HCT116 (cell line): ENCODE measurements at regions not wholly inside any gene's neighbourhood (a gene's known extent, or its start where the extent isn't known, plus 50 kb on each side); places are given as distances from the start of the nearest gene placed in this dataset.

Experiments used
- ATAC-seq: fragments of 200-7000 bp; cut with Tn5 transposase; 2 replicates; pipeline ENCODE4 v1.9.1; 2020; ENCODE audit warnings: mild to moderate bottlenecking, moderate library complexity
- BruUV-seq: library from RNA; stranded (reverse); fragments of 400-500 nt; replicated peaks from 2 replicates; lab custom pipeline; 2021; lab: Mats Ljungman, UMichigan
- CTCF ChIA-PET: fragments of 300-600 bp; sonication (Branson Sonifier 250); formaldehyde crosslinking; loops from one replicate; lab custom pipeline; 2021; ENCODE audit warnings: antibody characterized with exemption; lab: Charles Lee
- POLR2A ChIA-PET: fragments of 300-600, 350-600 bp; sonication (Branson Sonifier 250); formaldehyde crosslinking; loops from one replicate; lab custom pipeline; 2021; ENCODE audit warnings: antibody characterized with exemption; lab: Charles Lee
- RAD21 ChIA-PET, 2 experiments: fragments of 300-600 bp; sonication (Branson Sonifier 250); formaldehyde crosslinking; loops; one replicate each; lab custom pipeline; 2023; ENCODE audit warnings: low total read pairs in 2 of 2; ENCODE audit not compliant: uncharacterized antibody in 2 of 2, unreplicated experiment in 2 of 2, low non-redundant PET in 1 of 2; lab: Charles Lee
- DNase-seq: peaks from one replicate; pipeline ENCODE4 v3.0.0-alpha.2; 2010; ENCODE audit warnings: low read depth, low spot score
- H2AFZ ChIP-seq: fragments of 200-600 bp; shearing (Covaris generic), sonication (generic); 2 replicates; pipeline ENCODE4 v1.6.1; 2017; ENCODE audit warnings: low read depth, mixed run types, mixed read lengths, antibody characterized with exemption, low read length; ENCODE audit not compliant: poor library complexity, severe bottlenecking
- H3K27ac ChIP-seq: 2 replicates; pipeline ENCODE4 v1.5.1; 2012; ENCODE audit warnings: low read depth, low read length
- H3K27me3 ChIP-seq: fragments of 200-600 bp; sonication (generic); 2 replicates; pipeline ENCODE4 v1.6.1; 2016; ENCODE audit warnings: mixed run types, low read length, mixed read lengths; ENCODE audit not compliant: insufficient read depth
- H3K36me3 ChIP-seq, 2 experiments: fragments of 200-500 bp in 1 of 2; fragments of 200-600 bp in 1 of 2; sonication (Bioruptor generic) in 1 of 2; sonication (generic) in 1 of 2; 2 replicates each; pipeline versions ENCODE4 v1.5.1 to v1.6.1; 2014 to 2016; ENCODE audit warnings: low read length in 2 of 2, inconsistent platforms in 1 of 2, mixed read lengths in 1 of 2, mixed run types in 1 of 2; ENCODE audit not compliant: insufficient read depth in 2 of 2, control insufficient read depth in 1 of 2
- H3K4me1 ChIP-seq, 2 experiments: fragments of 200-600 bp in 1 of 2; sonication (generic) in 1 of 2; 2 replicates each; pipeline versions ENCODE4 v1.5.1 to v1.6.1; 2012 to 2017; ENCODE audit warnings: low read length in 2 of 2, inconsistent platforms in 1 of 2, mild to moderate bottlenecking in 1 of 2, mixed read lengths in 1 of 2, mixed run types in 1 of 2, moderate library complexity in 1 of 2; ENCODE audit not compliant: insufficient read depth in 2 of 2, control insufficient read depth in 1 of 2
- H3K4me2 ChIP-seq: fragments of 200-600 bp; sonication (generic); 2 replicates; pipeline ENCODE4 v1.6.1; 2017; ENCODE audit warnings: mixed run types, low read length, mixed read lengths
- H3K4me3 ChIP-seq, 2 experiments: fragments of 200-600 bp in 1 of 2; sonication (generic) in 1 of 2; replicated peaks in 1 of 2; 2 replicates each; pipeline ENCODE4 v1.5.1; 2011 to 2016; ENCODE audit warnings: low read length in 2 of 2, control low read depth in 1 of 2, low read depth in 1 of 2, mild to moderate bottlenecking in 1 of 2, mixed read lengths in 1 of 2, mixed run types in 1 of 2
- H3K79me2 ChIP-seq: fragments of 200-600 bp; sonication (generic); 2 replicates; pipeline ENCODE4 v1.6.1; 2017; ENCODE audit warnings: mild to moderate bottlenecking, mixed run types, low read length, moderate library complexity, mixed read lengths; ENCODE audit not compliant: insufficient read depth
- H3K9ac ChIP-seq: fragments of 200-600 bp; sonication (generic); 2 replicates; pipeline ENCODE4 v1.6.1; 2016; ENCODE audit warnings: low read length, mixed read lengths
- H3K9me2 ChIP-seq: fragments of 200-600 bp; sonication (generic), shearing (Covaris generic); 2 replicates; pipeline ENCODE4 v1.6.1; 2017; ENCODE audit warnings: mixed run types, mild to moderate bottlenecking, moderate library complexity; ENCODE audit not compliant: insufficient read depth
- H3K9me3 ChIP-seq, 2 experiments: fragments of 200-500 bp in 1 of 2; fragments of 200-600 bp in 1 of 2; sonication (Bioruptor generic) in 1 of 2; sonication (generic) in 1 of 2; 2 replicates each; pipeline ENCODE4 v1.6.1; 2014 to 2017; ENCODE audit warnings: low read length in 2 of 2, mixed read lengths in 2 of 2, inconsistent platforms in 1 of 2, low read depth in 1 of 2, mild to moderate bottlenecking in 1 of 2, mixed run types in 1 of 2, moderate library complexity in 1 of 2; ENCODE audit not compliant: control insufficient read depth in 1 of 2, insufficient read depth in 1 of 2
- H4K20me1 ChIP-seq: fragments of 200-600 bp; sonication (generic), shearing (Covaris generic); 2 replicates; pipeline ENCODE4 v1.6.1; 2017; ENCODE audit warnings: mixed run types, mild to moderate bottlenecking, moderate library complexity; ENCODE audit not compliant: insufficient read depth
- ATF3 ChIP-seq: IDR thresholded peaks from 2 replicates; pipeline ENCODE4 v1.6.1; 2012
- CBX3 ChIP-seq: IDR thresholded peaks from 2 replicates; pipeline ENCODE4 v1.6.1; 2012; ENCODE audit warnings: low read depth
- CEBPB ChIP-seq: IDR thresholded peaks from 2 replicates; pipeline ENCODE4 v1.6.1; 2012; ENCODE audit warnings: low read depth
- EGR1 ChIP-seq: IDR thresholded peaks from 2 replicates; pipeline ENCODE4 v1.6.1; 2012; ENCODE audit warnings: low read depth
- ELF1 ChIP-seq: IDR thresholded peaks from 2 replicates; pipeline ENCODE4 v1.6.1; 2012; ENCODE audit warnings: low read depth, borderline replicate concordance
- EZH2 ChIP-seq: fragments of 200-600 bp; sonication (generic); IDR thresholded peaks from 2 replicates; pipeline ENCODE4 v1.6.1; 2017; ENCODE audit warnings: antibody characterized with exemption, mixed run types
- EZH2phosphoT487 ChIP-seq: fragments of 200-600 bp; IDR thresholded peaks from 2 replicates; pipeline ENCODE4 v1.6.1; 2018; ENCODE audit warnings: antibody characterized with exemption, borderline replicate concordance
- FOSL1 ChIP-seq: IDR thresholded peaks from 2 replicates; pipeline ENCODE4 v1.6.1; 2012; ENCODE audit warnings: low read depth
- JUND ChIP-seq: IDR thresholded peaks from 2 replicates; pipeline ENCODE4 v1.6.1; 2012
- MAX ChIP-seq: IDR thresholded peaks from 2 replicates; pipeline ENCODE4 v1.6.1; 2012
- POLR2A ChIP-seq: IDR thresholded peaks from 2 replicates; pipeline ENCODE4 v1.7.0; 2011; ENCODE audit warnings: borderline replicate concordance; ENCODE audit not compliant: insufficient read depth, insufficient read length; ENCODE audit errors: extremely low read depth
- POLR2AphosphoS5 ChIP-seq: IDR thresholded peaks from 2 replicates; pipeline ENCODE4 v1.6.1; 2011; ENCODE audit warnings: mild to moderate bottlenecking, low read depth, low read length, moderate library complexity
- RAD21 ChIP-seq: IDR thresholded peaks from 2 replicates; pipeline ENCODE4 v1.6.1; 2012; ENCODE audit warnings: low read depth, mild to moderate bottlenecking
- REST ChIP-seq: IDR thresholded peaks from 2 replicates; pipeline ENCODE4 v1.6.1; 2012; ENCODE audit warnings: low read depth
- SIN3A ChIP-seq: IDR thresholded peaks from 2 replicates; pipeline ENCODE4 v1.6.1; 2012; ENCODE audit warnings: low read depth
- SP1 ChIP-seq: IDR thresholded peaks from 2 replicates; pipeline ENCODE4 v1.6.1; 2012; ENCODE audit warnings: low read depth
- TCF7L2 ChIP-seq: IDR thresholded peaks from 2 replicates; pipeline ENCODE4 v1.7.0; 2011; ENCODE audit warnings: borderline replicate concordance, inconsistent platforms; ENCODE audit not compliant: insufficient read depth, insufficient read length; ENCODE audit errors: extremely low read depth
- YY1 ChIP-seq: IDR thresholded peaks from 2 replicates; pipeline ENCODE4 v1.6.1; 2011; ENCODE audit warnings: low read length, low read depth, moderate library complexity, mild to moderate bottlenecking; ENCODE audit not compliant: insufficient replicate concordance; ENCODE audit errors: extremely low read depth
- ZFX ChIP-seq: fragments of 450-650 bp; IDR thresholded peaks from 2 replicates; pipeline ENCODE4 v1.6.1; 2017
- ZNF274 ChIP-seq: fragments of 200-500 bp; sonication (Bioruptor generic); IDR thresholded peaks from 2 replicates; pipeline ENCODE4 v1.6.1; 2014; ENCODE audit warnings: mild to moderate bottlenecking, low read depth, low read length, inconsistent platforms
- intact Hi-C: fragments of 100-400 bp; cut with micrococcal nuclease; formaldehyde crosslinking; loops from 2 replicates; pipeline ENCODE4 v1.10.0; 2022

- POLR2A ChIA-PET = interaction anchor here (0.7 kb wide), 1 partner anchor 345 kb away, joined by 4 read pairs; no protein-coding TSS in a partner anchor
- Histone ChIP-seq H3K36me3 (no peaks in the 10 kb centered on the region), H3K27me3 (no peaks in the 10 kb centered on the region), H3K27ac (no peak overlapping the region), H3K4me1 (peaks cover 0 to 3% of the 10 kb centered on the region in 2 experiments; a peak in 1 of 4 replicates), H4K20me1 (no peaks in the 10 kb centered on the region), H3K4me3 (no peak overlapping the region), H3K79me2 (no peaks in the 10 kb centered on the region), H3K4me2 (no peak overlapping the region), H2AFZ (no peak overlapping the region), H3K9ac (no peak overlapping the region), H3K9me3 (no peaks in the 10 kb centered on the region), H3K9me2 (no peaks in the 10 kb centered on the region)
- BruUV-seq = no TSS peak
- DNase-seq (no peak), ATAC-seq (no peak)
- intact Hi-C loops = no loop called here
- TF ChIP-seq EZH2phosphoT487 (no peak), FOSL1 (no peak), MAX (no peak), ZFX (no peak), JUND (no peak), EGR1 (no peak), POLR2AphosphoS5 (no peak), CEBPB (no peak), ATF3 (no peak), POLR2A (no peak), ELF1 (no peak), CBX3 (no peak)
- CTCF ChIA-PET = no interaction called here
- RAD21 ChIA-PET = no interaction called here
Measured at GRCh38 chr2:226529556-226529955, 270.1 kb downstream of the IRS1 start.

- no peak overlapping the region for H3K4me2 ChIP-seq
- CTCF ChIA-PET = no interaction called here
- intact Hi-C loops = no loop called here
- POLR2A ChIA-PET = no interaction called here
- H4K20me1 ChIP-seq = no peaks in the 10 kb centered on the region
- RAD21 ChIA-PET = no interaction called here
- H3K9ac ChIP-seq = no peak overlapping the region
- no peaks in the 10 kb centered on the region for H3K9me2 ChIP-seq
- H2AFZ ChIP-seq = no peak overlapping the region
- H3K4me3 ChIP-seq = no peak overlapping the region
- ATAC-seq (no peak), DNase-seq (no peak)
- H3K79me2 ChIP-seq = no peaks in the 10 kb centered on the region
- H3K36me3 ChIP-seq = no peaks in the 10 kb centered on the region
- no peaks in the 10 kb centered on the region for H3K27me3 ChIP-seq
- H3K27ac ChIP-seq = no peak overlapping the region
- H3K9me3 ChIP-seq = peaks cover 0 to 3% of the 10 kb centered on the region in 2 experiments; a peak in 1 of 4 replicates
- no TSS peak for BruUV-seq
- H3K4me1 ChIP-seq = no peaks in the 10 kb centered on the region
- TF ChIP-seq YY1 = no peak
- TF ChIP-seq JUND = no peak
- no peak for TF ChIP-seq RAD21
- TF ChIP-seq ZNF274 = no peak
- TF ChIP-seq SIN3A = no peak
- no peak for TF ChIP-seq POLR2A
- no peak for TF ChIP-seq EZH2
- TF ChIP-seq CEBPB = no peak
- TF ChIP-seq SP1 = no peak
- no peak for TF ChIP-seq EZH2phosphoT487
- TF ChIP-seq ATF3 = no peak
- TF ChIP-seq FOSL1 = no peak
- no peak for TF ChIP-seq ELF1
- no peak for TF ChIP-seq TCF7L2
- no peak for TF ChIP-seq REST
Measured at GRCh38 chr2:226526716-226527115, 272.9 kb downstream of the IRS1 start.
